ENCODE measurements at regions not wholly inside any gene's neighbourhood (a gene's known extent, or its start where the extent isn't known, plus 50 kb on each side); places are given as distances from the start of the nearest gene placed in this dataset.

GRCh38 chr11:26062660-26063059 is 269.3 kb upstream of the ANO3 start:
- Histone ChIP-seq H3K4me1 (no peaks in the 10 kb centered on the region), H3K27me3 (ENCODE audit: control insufficient read depth, insufficient read depth, low read length) (no peaks in the 10 kb centered on the region), H3K9me3 (ENCODE audit: control insufficient read depth, low read length) (no peaks in the 10 kb centered on the region), H3K4me3 (ENCODE audit: low read depth, low read length) (no peak overlapping the region), H3K27ac (no peak overlapping the region), H3K79me2 (no peaks in the 10 kb centered on the region), H2AFZ (no peak overlapping the region), H3K9ac (no peak overlapping the region), H3K4me2 (ENCODE audit: low read length) (no peak overlapping the region), H3K36me3 (ENCODE audit: control insufficient read depth, insufficient read depth, low read length) (no peaks in the 10 kb centered on the region)
- TF ChIP-seq CTCF (IDR thresholded peaks at IDR 0.05), result no peak

- Histone ChIP-seq H2AFZ (no peak overlapping the region), H3K79me2 (no peaks in the 10 kb centered on the region), H3K27ac (no peak overlapping the region), H3K36me3 (ENCODE audit: control insufficient read depth, insufficient read depth, low read length) (no peaks in the 10 kb centered on the region), H3K9me3 (ENCODE audit: control insufficient read depth, low read length) (no peaks in the 10 kb centered on the region), H3K4me2 (ENCODE audit: low read length) (no peak overlapping the region), H3K27me3 (ENCODE audit: control insufficient read depth, insufficient read depth, low read length) (no peaks in the 10 kb centered on the region), H3K4me3 (ENCODE audit: low read depth, low read length) (no peak overlapping the region), H3K4me1 (no peaks in the 10 kb centered on the region), H3K9ac (no peak overlapping the region)
- TF ChIP-seq CTCF (IDR thresholded peaks at IDR 0.05), result no peak
Observed at GRCh38 chr11:26063915-26064314, 268.0 kb upstream of the ANO3 start.

- no peak overlapping the region for H3K9ac ChIP-seq
- no peak overlapping the region for H3K27ac ChIP-seq
- H3K36me3 ChIP-seq (ENCODE audit: control insufficient read depth, insufficient read depth, low read length), result no peaks in the 10 kb centered on the region
- H3K4me3 ChIP-seq (ENCODE audit: low read depth, low read length), result no peak overlapping the region
- H2AFZ ChIP-seq, result no peak overlapping the region
- H3K27me3 ChIP-seq (ENCODE audit: control insufficient read depth, insufficient read depth, low read length), result no peaks in the 10 kb centered on the region
- no peak overlapping the region for H3K4me2 ChIP-seq (ENCODE audit: low read length)
- H3K9me3 ChIP-seq (ENCODE audit: control insufficient read depth, low read length), result no peaks in the 10 kb centered on the region
- H3K79me2 ChIP-seq, result no peaks in the 10 kb centered on the region
- TF ChIP-seq CTCF (IDR thresholded peaks at IDR 0.05), result no peak
- H3K4me1 ChIP-seq, result no peaks in the 10 kb centered on the region
Observed at GRCh38 chr11:26065944-26066343, 266.0 kb upstream of the ANO3 start.

GRCh38 chr11:26070714-26071380 is 261.1 kb upstream of the ANO3 start:
- TF ChIP-seq CTCF (IDR thresholded peaks at IDR 0.05), result no peak

GRCh38 chr11:26072614-26073153 is 259.2 kb upstream of the ANO3 start:
- Histone ChIP-seq H3K9ac (no peak overlapping the region), H3K4me2 (ENCODE audit: low read length) (no peak overlapping the region), H2AFZ (no peak overlapping the region), H3K4me1 (no peaks in the 10 kb centered on the region), H3K4me3 (ENCODE audit: low read depth, low read length) (no peak overlapping the region), H3K27me3 (ENCODE audit: control insufficient read depth, insufficient read depth, low read length) (no peaks in the 10 kb centered on the region), H3K79me2 (no peaks in the 10 kb centered on the region), H3K27ac (no peak overlapping the region), H3K9me3 (ENCODE audit: control insufficient read depth, low read length) (no peaks in the 10 kb centered on the region), H3K36me3 (ENCODE audit: control insufficient read depth, insufficient read depth, low read length) (no peaks in the 10 kb centered on the region)
- TF ChIP-seq CTCF (IDR thresholded peaks at IDR 0.05), result no peak

More at GRCh38 chr11:26070714-26071380, 261.1 kb upstream of the ANO3 start:
- H3K4me2 ChIP-seq (ENCODE audit: low read length), result no peak overlapping the region
- H2AFZ ChIP-seq, result no peak overlapping the region
- no peaks in the 10 kb centered on the region for H3K79me2 ChIP-seq
- H3K4me1 ChIP-seq, result no peaks in the 10 kb centered on the region
- no peaks in the 10 kb centered on the region for H3K36me3 ChIP-seq (ENCODE audit: control insufficient read depth, insufficient read depth, low read length)
- H3K27ac ChIP-seq, result no peak overlapping the region
- H3K27me3 ChIP-seq (ENCODE audit: control insufficient read depth, insufficient read depth, low read length), result no peaks in the 10 kb centered on the region
- H3K4me3 ChIP-seq (ENCODE audit: low read depth, low read length), result no peak overlapping the region
- no peaks in the 10 kb centered on the region for H3K9me3 ChIP-seq (ENCODE audit: control insufficient read depth, low read length)
- H3K9ac ChIP-seq, result no peak overlapping the region
